ENCODE measurements at regions not wholly inside any gene's neighbourhood (a gene's known extent, or its start where the extent isn't known, plus 50 kb on each side); places are given as distances from the start of the nearest gene placed in this dataset.
"Not testable (repeated sequence)": the region's sequence is repeated elsewhere in the genome, so short reads cannot be mapped to it uniquely, and the experiment has no call there.

GRCh38 chr12:115319446-115320040, 635.6 kb upstream of the TBX3 start:
- DNase-seq (ENCODE audit: low spot score): no peak

GRCh38 chr12:115313929-115314328, 630.0 kb upstream of the TBX3 start:
- no peak for DNase-seq (ENCODE audit: low spot score)

- no peak for DNase-seq (ENCODE audit: low spot score)
Measured at GRCh38 chr12:115312901-115313300, 628.9 kb upstream of the TBX3 start.

GRCh38 chr12:115311875-115312274, 627.9 kb upstream of the TBX3 start:
- DNase-seq (ENCODE audit: low spot score): no peak

- no peak for DNase-seq (ENCODE audit: low spot score)
Measured at GRCh38 chr12:115308918-115309317, 624.9 kb upstream of the TBX3 start.

DNA sequence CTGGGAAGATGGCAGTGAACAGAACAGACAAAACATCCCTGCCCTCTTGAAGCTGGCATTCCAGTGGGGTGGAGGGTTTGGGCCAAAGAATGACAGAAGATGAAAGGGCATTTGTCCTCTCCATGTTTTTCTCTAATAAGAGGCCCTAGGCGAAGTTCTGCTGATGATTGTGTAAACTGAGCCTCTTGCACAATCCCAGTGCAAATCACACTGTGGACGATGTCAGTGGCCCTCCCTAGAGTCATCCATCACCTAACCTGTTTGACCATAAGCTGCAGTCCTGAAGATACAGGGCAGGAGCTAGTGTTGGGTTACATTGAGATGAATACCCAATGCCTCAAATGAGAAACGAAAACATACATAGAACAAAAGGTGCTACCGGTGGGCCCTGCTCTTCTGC, 622.4 kb upstream of the TBX3 start:
- no peak for DNase-seq (ENCODE audit: low spot score)

GRCh38 chr12:115305867-115306266, 621.9 kb upstream of the TBX3 start:
- no peak for DNase-seq (ENCODE audit: low spot score)

GRCh38 chr12:115305275-115305674, 621.3 kb upstream of the TBX3 start:
- no peak for DNase-seq (ENCODE audit: low spot score)

GRCh38 chr12:115303723-115304309, 619.8 kb upstream of the TBX3 start:
- DNase-seq (ENCODE audit: low spot score): no peak

DNA sequence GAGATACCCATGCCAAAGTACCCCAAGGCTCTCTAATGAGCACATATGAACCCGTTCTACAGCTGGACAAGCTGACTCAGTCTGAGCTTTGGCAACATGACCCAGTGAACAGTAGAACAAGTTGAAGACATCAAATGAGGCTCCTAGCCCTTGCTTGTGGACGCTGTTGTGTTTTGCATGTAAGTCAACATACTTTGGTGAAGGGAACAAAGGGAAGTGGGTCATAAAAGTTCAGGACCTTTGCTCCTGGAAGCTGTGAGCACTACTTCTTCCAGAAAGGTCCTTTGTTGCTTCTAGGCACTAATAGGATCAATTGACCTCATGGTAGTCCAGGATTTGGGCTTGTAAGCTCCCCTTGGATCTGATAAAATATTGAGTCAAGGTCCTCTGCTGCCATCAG, 613.5 kb upstream of the TBX3 start:
- no peak for DNase-seq (ENCODE audit: low spot score)

GRCh38 chr12:115296613-115297198, 612.7 kb upstream of the TBX3 start:
- peak; percentile 2 for DNase-seq (ENCODE audit: low spot score)

GRCh38 chr12:115295886-115296285, 611.9 kb upstream of the TBX3 start:
- no peak for DNase-seq (ENCODE audit: low spot score)

- DNase-seq (ENCODE audit: low spot score): no peak
Measured at GRCh38 chr12:115294453-115295133, 610.6 kb upstream of the TBX3 start.

GRCh38 chr12:115285429-115285828, 601.5 kb upstream of the TBX3 start:
- not testable (repeated sequence) for DNase-seq (ENCODE audit: low spot score)

DNA sequence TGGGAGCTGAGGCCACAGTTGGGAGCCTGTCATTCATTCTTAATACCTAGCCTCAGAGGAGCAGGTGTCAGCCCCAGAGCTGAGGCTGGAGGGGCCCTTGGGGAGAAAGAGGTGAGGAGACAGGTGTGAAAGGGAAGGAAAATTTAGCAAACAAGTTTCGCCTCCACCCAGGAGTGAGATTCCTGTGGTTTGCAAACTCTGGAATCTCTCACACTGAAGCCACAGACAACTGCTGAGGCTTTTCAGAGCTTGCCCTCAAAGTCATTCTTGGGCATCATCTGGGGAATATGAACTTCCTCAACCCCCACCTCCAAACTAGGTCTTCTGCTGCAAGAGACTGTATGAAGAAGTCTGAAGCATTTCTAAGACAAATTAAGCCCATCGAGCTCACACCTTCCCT, 589.5 kb upstream of the TBX3 start:
- DNase-seq (ENCODE audit: low spot score): no peak

DNA sequence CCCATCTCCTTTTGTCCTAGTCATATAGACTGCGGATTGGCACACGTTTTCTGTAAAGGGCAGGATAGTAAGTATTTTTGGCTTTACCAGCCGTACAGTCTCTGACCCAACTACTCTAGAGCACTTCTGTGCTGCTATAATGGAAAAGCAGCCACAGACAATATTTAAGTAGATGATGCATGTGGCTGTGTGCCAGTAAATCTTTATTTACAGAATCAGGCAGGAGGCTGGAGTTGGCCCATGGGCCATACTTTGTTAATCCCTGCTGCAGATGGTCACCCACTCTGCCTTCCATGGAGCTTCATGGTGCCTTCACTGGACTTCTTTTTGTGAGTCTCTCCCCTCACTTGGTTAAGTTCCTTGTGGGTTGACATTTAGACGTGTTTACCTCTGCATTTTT, 584.5 kb upstream of the TBX3 start:
- DNase-seq (ENCODE audit: low spot score): no peak

DNA sequence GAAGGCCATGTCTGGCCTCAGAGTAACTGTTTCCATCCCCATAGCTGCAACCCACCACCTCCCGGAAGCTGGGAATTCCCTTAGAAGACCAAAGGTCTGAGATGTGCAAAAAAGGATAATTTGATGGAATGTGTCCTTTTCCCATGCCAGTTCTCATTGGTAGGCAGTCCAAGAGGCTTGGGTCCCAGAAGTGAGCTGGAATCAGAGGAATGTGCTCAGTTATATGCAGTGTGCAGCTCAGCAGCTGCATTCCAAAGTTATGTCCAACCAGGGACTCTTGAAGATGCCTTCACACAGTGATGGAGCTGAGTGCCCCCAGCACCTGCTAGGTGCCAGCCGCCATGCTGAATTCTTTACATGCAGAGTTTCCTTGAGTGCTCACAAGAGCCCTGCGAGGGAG, 583.9 kb upstream of the TBX3 start:
- DNase-seq (ENCODE audit: low spot score): no peak

- DNase-seq (ENCODE audit: low spot score): no peak
Measured at GRCh38 chr12:115267464-115267863, 583.5 kb upstream of the TBX3 start.

DNA sequence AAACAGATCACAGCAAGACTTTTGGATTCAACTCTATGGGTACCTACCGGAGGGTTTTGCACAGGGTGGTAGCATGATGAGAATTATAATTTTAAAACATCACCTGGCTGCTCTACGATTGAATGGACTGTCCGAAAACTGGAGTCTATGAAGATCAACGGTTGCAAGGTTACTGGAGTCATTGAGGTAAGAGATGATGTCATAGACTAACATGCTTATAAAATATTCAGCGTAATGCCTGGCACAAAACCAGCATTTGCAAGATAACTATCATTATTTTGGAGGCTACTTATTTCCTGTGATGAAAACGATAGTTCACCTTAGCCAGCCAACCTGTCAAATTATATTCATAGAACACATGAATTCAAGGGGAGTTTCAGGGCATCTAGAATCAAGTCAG, 580.6 kb upstream of the TBX3 start:
- no peak for DNase-seq (ENCODE audit: low spot score)

DNA sequence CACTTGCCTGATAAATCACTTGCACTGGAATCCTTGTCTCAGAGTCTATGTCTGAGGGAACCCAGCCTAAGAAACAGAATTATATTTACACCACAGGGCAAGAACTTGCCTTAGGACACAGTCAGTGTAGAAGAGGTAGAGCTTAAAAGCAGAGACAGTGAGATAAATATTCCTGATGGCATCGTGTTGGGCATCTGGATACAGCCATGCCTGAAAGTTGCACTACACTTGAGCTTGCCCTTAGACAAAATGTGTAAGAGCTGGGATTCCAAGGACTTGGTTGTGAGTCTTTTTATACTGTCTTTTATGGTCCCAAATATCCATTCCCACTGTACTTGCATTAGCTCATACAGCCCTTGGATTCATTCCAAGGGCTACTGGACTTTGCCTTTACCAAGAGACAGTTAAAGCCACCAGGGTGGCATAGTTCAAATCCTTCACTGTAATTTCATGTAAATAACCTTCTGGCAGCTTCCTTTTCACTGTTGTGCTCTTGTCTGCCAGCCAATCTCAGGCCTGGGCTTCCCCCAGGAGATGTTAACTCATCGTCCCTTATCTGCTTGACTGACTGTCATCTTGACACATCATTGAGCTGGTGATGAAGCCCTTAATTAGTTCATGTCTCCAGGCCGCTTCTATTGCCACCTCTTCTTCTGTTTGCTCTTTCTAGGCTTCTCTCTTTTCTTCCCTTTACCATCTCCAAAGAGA, 577.9 kb upstream of the TBX3 start:
- no peak for DNase-seq (ENCODE audit: low spot score)

DNA sequence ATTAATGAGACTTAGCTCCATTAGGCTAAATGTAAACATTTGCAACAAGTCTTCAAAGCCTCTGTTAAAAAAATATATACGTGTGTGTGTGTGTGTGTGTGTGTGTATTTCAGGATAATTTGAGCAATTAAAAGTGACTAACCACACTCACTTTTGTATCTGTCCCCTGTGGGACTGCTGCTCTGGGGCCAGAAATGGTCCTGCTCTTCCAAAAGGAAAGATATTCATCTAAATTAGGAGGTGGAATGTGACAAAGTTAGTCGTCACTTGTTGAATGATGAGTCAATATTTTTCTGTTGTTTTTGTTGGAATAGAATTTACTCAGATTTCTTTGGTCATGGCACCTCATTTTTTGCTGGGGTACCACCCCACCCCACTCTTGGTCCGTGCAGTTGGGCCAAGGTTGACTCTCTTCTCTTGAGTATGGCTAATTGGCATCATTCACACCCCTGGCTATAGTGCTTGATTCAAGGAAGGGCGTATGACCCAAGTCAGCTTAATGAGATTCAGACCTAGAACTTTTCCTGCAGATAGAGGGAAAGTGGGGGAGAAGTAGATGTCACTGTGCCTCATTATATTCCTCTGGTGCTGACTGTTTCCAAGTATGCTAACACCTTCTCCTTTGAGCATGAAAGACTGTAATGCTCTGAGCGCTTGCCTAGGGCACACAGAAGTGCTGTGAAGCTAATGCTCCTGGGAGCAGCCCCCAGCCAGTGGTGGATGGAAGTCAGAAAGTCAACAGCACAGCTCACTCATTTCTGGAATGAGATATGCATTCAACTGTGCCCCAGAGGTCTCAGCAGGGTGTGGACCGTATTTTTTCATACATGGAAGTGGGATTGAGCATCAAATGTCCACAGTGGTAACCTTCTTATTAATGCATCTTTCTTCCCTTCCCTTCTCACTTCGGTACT, 577.0 kb upstream of the TBX3 start:
- no peak for DNase-seq (ENCODE audit: low spot score)
